K562 (cell line): ENCODE measurements at regions not wholly inside any gene's neighbourhood (a gene's known extent, or its start where the extent isn't known, plus 50 kb on each side); places are given as distances from the start of the nearest gene placed in this dataset.

Experiments used
- POLR2A ChIP-seq: fragments of 450-650 bp; conservative IDR thresholded peaks from 2 replicates; pipeline ENCODE4 v1.6.1; 2016
- SMAD3 ChIP-seq: fragments of 450-650 bp; formaldehyde crosslinking; conservative IDR thresholded peaks from 2 replicates; pipeline ENCODE4 v1.4.0; 2020; ENCODE audit warnings: mild to moderate bottlenecking
- TF ChIP-seq, protein P1 (sequence below): sonication (generic); formaldehyde crosslinking; IDR thresholded peaks from 2 replicates; pipeline ENCODE4 v1.5.0; 2020; ENCODE audit warnings: missing genetic modification reagents
- TF ChIP-seq, protein P2 (sequence below): fragments of 200-800 bp; sonication (Bioruptor generic); IDR thresholded peaks from 2 replicates; pipeline ENCODE4 v1.6.1; 2017; ENCODE audit warnings: missing genetic modification characterization, missing compliant biosample characterization

DNA sequence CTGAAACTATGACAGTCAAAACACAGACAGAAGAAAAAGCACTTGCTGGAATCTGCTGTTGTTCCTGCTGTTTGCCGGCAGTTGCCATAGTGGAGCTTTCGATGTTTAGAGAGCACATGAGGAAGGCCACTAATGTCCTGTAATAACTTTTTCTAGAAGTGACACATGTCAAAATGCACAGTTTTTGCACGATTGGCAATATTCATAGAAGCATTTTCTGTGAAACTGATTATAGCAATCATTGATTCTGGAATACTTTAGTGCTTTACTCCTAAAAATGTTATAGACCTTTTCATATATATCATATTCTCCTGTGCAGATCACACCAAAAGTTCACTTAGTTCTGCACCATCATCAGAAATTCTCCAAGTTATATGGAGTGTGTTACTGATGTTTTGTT is 407.0 kb upstream of the SOX9 start:
- no peak for TF ChIP-seq POLR2A
- no peak for TF ChIP-seq SMAD3 (CRISPR knock-in tag)
- TF ChIP-seq, protein P1, sequence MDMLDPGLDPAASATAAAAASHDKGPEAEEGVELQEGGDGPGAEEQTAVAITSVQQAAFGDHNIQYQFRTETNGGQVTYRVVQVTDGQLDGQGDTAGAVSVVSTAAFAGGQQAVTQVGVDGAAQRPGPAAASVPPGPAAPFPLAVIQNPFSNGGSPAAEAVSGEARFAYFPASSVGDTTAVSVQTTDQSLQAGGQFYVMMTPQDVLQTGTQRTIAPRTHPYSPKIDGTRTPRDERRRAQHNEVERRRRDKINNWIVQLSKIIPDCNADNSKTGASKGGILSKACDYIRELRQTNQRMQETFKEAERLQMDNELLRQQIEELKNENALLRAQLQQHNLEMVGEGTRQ, result no peak
- TF ChIP-seq, protein P2, sequence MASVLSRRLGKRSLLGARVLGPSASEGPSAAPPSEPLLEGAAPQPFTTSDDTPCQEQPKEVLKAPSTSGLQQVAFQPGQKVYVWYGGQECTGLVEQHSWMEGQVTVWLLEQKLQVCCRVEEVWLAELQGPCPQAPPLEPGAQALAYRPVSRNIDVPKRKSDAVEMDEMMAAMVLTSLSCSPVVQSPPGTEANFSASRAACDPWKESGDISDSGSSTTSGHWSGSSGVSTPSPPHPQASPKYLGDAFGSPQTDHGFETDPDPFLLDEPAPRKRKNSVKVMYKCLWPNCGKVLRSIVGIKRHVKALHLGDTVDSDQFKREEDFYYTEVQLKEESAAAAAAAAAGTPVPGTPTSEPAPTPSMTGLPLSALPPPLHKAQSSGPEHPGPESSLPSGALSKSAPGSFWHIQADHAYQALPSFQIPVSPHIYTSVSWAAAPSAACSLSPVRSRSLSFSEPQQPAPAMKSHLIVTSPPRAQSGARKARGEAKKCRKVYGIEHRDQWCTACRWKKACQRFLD (CRISPR knock-in tag), result no peak
